Lung (tissue), 11 donors: ENCODE measurements at regions not wholly inside any gene's neighbourhood (a gene's known extent, or its start where the extent isn't known, plus 50 kb on each side); places are given as distances from the start of the nearest gene placed in this dataset.
A peak's percentile ranks its signal among the peaks of the same experiment; 100 is the strongest.

Experiments used
- ATAC-seq: fragments of 200-7000 bp; cut with Tn5 transposase; one replicate; pipeline ENCODE4 v1.9.1; 2020; ENCODE audit warnings: moderate number of reproducible peaks; ENCODE audit not compliant: insufficient read depth, low FRiP score
- DNase-seq, 3 donors: peaks; one replicate each; pipeline ENCODE4 v3.0.0-alpha.2; 2013 to 2017
- H3K27ac ChIP-seq, 2 donors: one replicate each; pipeline ENCODE4 v1.5.1; 2013; ENCODE audit warnings: mild to moderate bottlenecking in 2 of 2, moderate library complexity in 2 of 2, control low read depth in 1 of 2, inconsistent platforms in 1 of 2, low read depth in 1 of 2, low read length in 1 of 2
- H3K27me3 ChIP-seq, 3 donors: one replicate each; pipeline ENCODE4 v1.5.1; 2013; ENCODE audit warnings: low read length in 2 of 3; ENCODE audit not compliant: control insufficient read depth in 3 of 3, insufficient read depth in 3 of 3
- H3K36me3 ChIP-seq, 4 donors: one replicate each; pipeline ENCODE4 v1.5.1; 2013; ENCODE audit warnings: low read length in 4 of 4, mild to moderate bottlenecking in 1 of 4, moderate library complexity in 1 of 4; ENCODE audit not compliant: control insufficient read depth in 4 of 4, insufficient read depth in 4 of 4
- H3K4me1 ChIP-seq, 5 donors: one replicate each; pipeline ENCODE4 v1.5.1; 2013; ENCODE audit warnings: low read length in 5 of 5, mild to moderate bottlenecking in 2 of 5, moderate library complexity in 1 of 5; ENCODE audit not compliant: control insufficient read depth in 5 of 5, insufficient read depth in 5 of 5
- H3K4me3 ChIP-seq: one replicate; pipeline ENCODE4 v1.5.1; 2013; ENCODE audit warnings: mild to moderate bottlenecking, control low read depth, moderate library complexity
- H3K9ac ChIP-seq, 2 donors: one replicate each; pipeline ENCODE4 v1.5.1; 2013; ENCODE audit warnings: low read length in 2 of 2, control low read depth in 1 of 2; ENCODE audit not compliant: insufficient read depth in 1 of 2
- H3K9me3 ChIP-seq, 4 donors: one replicate each; pipeline ENCODE4 v1.5.1; 2013; ENCODE audit warnings: low read length in 3 of 4, mild to moderate bottlenecking in 1 of 4, moderate library complexity in 1 of 4; ENCODE audit not compliant: control insufficient read depth in 4 of 4, insufficient read depth in 3 of 4
- CTCF ChIP-seq: IDR thresholded peaks from 2 replicates; pipeline ENCODE4 v1.5.1; 2012; ENCODE audit warnings: mild to moderate bottlenecking; ENCODE audit errors: control extremely low read depth, extremely low read depth
- WGBS, 2 donors: extraction: QIAGEN DNeasy Blood & Tissue Kit; methylation state at CpG; one replicate each; pipeline ENCODE4 v1.1.7; 2013; 5-methylcytosine and 5-hydroxymethylcytosine counted together
- donor health status: control.
- donor health status: control.
- donor health status: Bipolar disorder and iron deficiency.
- donor health status: healthy.
- donor health status: DM: yes; HTN: yes; CAD: no.

- peaks cover 0 to 5% (median 0%) of the 10 kb centered on the region in 4 donors for H3K9me3 ChIP-seq
- H3K27ac ChIP-seq: no peak overlapping the region
- DNase-seq (no peak), ATAC-seq (no peak)
- no peaks in the 10 kb centered on the region for H3K36me3 ChIP-seq
- H3K4me1 ChIP-seq: no peaks in the 10 kb centered on the region
- 47 to 67% methylated on average over 4 of the region's 4 CpGs for WGBS, 2 donors
- TF ChIP-seq CTCF: no peak
- no peak overlapping the region for H3K9ac ChIP-seq
- H3K4me3 ChIP-seq: no peak overlapping the region
- H3K27me3 ChIP-seq: no peaks in the 10 kb centered on the region
Observed at GRCh38 chr7:50185208-50185607, 92.2 kb upstream of the ZPBP start.

GRCh38 chr7:50184271-50184990, 91.4 kb upstream of the ZPBP start:
- no peak overlapping the region for H3K4me3 ChIP-seq
- no peaks in the 10 kb centered on the region for H3K36me3 ChIP-seq
- no peak for DNase-seq
- H3K27me3 ChIP-seq: no peaks in the 10 kb centered on the region
- TF ChIP-seq CTCF: no peak
- no peaks in the 10 kb centered on the region for H3K4me1 ChIP-seq
- no peak overlapping the region for H3K9ac ChIP-seq
- H3K27ac ChIP-seq: no peak overlapping the region
- WGBS, 2 donors: 39 to 63% methylated on average over 11 of the region's 11 CpGs
- ATAC-seq: no peak
- peaks cover 0 to 3% (median 0%) of the 10 kb centered on the region in 4 donors for H3K9me3 ChIP-seq

- WGBS, 2 donors: 17 to 36% methylated on average over 3 of the region's 3 CpGs
- TF ChIP-seq CTCF: no peak
- Histone ChIP-seq H3K9ac (no peak overlapping the region), H3K27ac (no peak overlapping the region), H3K27me3 (no peaks in the 10 kb centered on the region), H3K9me3 (no peaks in the 10 kb centered on the region), H3K4me1 (no peaks in the 10 kb centered on the region), H3K36me3 (no peaks in the 10 kb centered on the region), H3K4me3 (no peak overlapping the region)
- peak; percentile 42 for ATAC-seq
- DNase-seq: peak in 2 of 3 donors; percentile 2 to 5
Observed at GRCh38 chr7:50182759-50183158, 89.7 kb upstream of the ZPBP start.

GRCh38 chr7:50181081-50181480, 88.0 kb upstream of the ZPBP start:
- 44 to 54% methylated on average over 7 of the region's 7 CpGs for WGBS, 2 donors
- Histone ChIP-seq H3K36me3 (no peaks in the 10 kb centered on the region), H3K27ac (no peak overlapping the region), H3K27me3 (peaks cover 0 to 3% (median 0%) of the 10 kb centered on the region in 3 donors), H3K4me3 (no peak overlapping the region), H3K4me1 (no peaks in the 10 kb centered on the region), H3K9ac (no peak overlapping the region), H3K9me3 (no peaks in the 10 kb centered on the region)
- DNase-seq: no peak
- no peak for ATAC-seq
- TF ChIP-seq CTCF: no peak
